Left cardiac atrium (tissue), 4 donors: ENCODE measurements at regions not wholly inside any gene's neighbourhood (a gene's known extent, or its start where the extent isn't known, plus 50 kb on each side); places are given as distances from the start of the nearest gene placed in this dataset.

Experiments
- ATAC-seq, 2 donors: fragments of 200-7000 bp; cut with Tn5 transposase; one replicate each; pipeline ENCODE4 v1.9.1; 2020; ENCODE audit warnings: mild to moderate bottlenecking in 2 of 2, moderate library complexity in 2 of 2
- DNase-seq: peaks from one replicate; pipeline ENCODE4 v3.0.0-alpha.2; 2020
- intact Hi-C, 2 donors: fragments of 100-400 bp; cut with DNase I; formaldehyde crosslinking; loops; one replicate each; pipeline versions ENCODE4 v1.14.1 to v1.15.1; 2022 to 2023
- donor health status: DM: no; HTN: yes; CAD: no.
- donor health status: DM: no; HTN: yes; CAD: no; lungs with severe emphysema.
- donor health status: DM: yes; HTN: yes; CAD: no.
- donor health status: Dilated cardiomyopathy.

DNA sequence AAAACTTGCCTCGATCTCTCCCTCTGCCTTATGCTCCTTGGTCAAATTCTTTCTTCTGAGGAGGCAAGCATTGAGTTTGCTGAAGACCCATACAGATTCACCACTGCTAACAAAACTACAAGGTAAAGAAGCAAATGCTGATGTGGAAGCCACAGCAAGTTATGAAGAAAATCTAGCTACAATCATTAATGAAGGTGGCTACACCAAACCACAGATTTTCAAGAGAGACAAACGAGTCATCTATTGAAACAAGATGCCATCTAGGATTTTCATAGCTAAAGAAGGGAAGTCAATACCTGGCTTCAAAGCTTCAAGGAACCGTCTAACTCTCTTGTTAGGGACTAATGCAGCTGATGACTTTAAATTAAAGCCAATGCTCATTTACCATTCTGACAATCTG lies 203.2 kb downstream of the METTL4 start:
- no peak for DNase-seq
- intact Hi-C loops = no loop called here
- ATAC-seq = no peak

DNA sequence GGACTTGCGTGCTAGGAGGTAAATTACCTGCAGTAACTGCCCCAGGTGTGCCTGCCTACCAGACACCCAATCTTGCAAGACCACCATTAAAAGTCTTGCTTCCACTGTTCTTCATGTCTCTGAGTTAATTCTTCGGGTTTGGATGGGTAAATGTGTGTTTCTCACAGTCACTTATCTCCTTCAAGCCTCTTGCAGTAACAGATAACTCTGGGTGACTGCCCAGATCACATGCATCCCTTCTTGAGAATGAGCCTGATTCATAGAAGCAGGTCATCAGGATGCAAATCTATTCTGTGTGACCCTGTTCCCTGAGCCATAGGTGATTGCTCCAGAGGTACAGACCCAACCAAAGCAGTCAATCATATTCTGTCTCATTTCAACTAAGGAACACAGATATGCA lies 194.6 kb downstream of the METTL4 start:
- ATAC-seq (no peak), DNase-seq (no peak)
- intact Hi-C loops = no loop called here

DNA sequence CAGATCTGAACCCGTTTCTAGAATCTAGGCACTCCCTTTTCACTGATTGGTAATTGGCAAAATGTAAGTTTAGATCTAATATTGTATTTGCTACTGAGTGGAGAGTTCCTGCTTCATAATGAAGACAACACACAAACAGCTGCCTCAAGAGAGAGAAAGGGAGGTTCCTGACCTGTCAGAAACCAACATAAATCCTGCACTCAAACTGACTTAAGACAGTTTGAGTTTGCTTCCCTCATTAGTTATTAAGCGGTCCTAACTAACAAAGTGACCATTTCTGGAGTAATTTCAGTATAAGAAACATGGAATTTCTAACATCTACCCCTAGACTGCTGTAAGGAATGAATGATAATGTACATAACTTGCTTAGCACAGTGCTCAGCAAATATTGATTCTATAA lies 191.2 kb downstream of the METTL4 start:
- intact Hi-C loops = no loop called here
- ATAC-seq = no peak
- no peak for DNase-seq

DNA sequence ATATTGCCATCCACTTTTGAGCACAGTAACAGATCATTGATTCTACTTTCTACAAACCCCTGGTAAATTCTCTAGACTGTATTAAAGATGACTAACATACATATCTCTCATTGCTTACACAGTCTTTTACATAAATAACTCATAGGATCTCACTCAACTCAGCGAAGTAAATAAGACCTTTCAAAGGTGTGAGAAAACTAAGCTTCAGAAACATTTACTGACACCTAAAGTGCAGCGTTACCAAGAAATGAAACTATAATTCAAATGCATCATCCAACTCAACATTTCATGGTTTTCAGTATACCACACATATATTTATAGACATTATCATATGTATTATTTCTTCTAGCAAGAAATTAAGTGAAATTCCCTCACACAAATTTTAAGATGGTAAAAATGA lies 189.8 kb downstream of the METTL4 start:
- DNase-seq (no peak), ATAC-seq (no peak)
- intact Hi-C loops = no loop called here

DNA sequence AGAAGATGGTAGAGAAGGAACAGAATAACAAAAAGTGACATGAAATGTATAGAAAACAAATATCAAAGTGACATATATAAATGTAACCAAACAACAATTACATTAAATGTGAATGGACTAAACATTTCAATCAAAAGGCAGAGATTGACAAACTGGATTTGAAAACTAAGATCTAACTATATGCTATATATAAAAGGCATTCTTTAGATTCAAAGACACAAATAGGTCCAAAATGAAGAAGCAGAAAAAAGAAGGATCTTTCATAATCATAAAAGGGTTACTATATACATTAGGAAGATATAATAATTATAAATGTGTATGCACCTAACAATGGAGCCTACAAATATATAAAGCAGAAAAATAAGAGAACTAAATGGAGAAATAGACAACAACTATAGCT lies 183.7 kb downstream of the METTL4 start:
- intact Hi-C loops = no loop called here
- DNase-seq (no peak), ATAC-seq (no peak)

DNA sequence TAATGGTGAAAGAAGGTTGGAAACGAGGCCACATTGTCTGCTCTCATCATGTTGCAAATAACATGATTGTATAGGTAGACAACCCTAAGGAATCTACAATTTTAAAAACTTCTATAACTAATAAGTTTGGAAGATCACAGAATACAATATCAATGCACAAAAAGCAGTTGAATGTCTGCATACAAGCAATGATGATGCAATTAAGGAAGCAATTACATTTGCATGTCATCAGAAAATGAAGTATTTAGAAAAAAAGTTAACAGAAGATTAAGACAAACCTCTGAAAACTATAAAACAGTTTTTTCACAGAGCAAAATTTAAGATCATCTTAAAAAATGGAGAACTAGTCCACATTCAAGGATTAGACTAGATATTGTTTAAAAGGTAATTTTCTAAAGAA lies 181.1 kb downstream of the METTL4 start:
- DNase-seq = no peak
- intact Hi-C loops = no loop called here
- no peak for ATAC-seq

DNA sequence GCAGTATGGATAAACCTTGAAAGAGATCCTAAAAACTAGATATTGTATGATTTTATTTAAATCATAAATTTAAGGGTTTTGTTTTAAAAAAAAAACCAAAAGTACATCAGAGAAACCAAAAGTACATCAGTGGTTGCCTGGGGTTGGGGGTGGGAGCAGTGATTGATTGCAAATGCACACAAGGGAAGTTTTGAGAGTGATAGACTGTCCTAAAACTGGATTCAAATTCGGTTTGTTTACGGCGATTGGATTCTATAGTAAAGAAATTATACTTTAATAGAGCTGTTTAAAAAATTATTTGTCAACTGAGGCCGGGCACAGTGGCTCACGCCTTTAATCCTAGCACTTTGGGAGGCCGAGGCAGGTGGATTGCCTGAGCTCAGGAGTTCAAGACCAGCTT lies 179.8 kb downstream of the METTL4 start:
- intact Hi-C loops = no loop called here
- ATAC-seq (no peak), DNase-seq (no peak)

DNA sequence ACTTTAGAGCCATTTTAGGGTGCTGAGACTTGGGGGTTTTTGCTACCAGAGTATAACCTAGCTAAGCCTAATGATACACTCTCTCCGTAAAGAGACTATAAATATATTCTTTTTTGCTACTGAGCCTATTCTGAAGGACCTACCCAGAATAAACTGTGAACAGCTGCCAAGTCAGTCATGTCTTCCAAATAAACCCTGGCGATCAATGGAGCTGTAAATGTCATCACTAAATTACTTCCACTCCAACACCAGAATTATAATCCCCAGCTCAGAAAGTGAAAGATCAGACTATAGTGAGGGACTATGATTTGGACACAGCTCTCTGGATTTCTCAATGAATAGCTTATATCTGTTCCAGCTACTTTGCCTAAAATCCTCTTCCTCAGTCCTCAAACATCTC lies 178.9 kb downstream of the METTL4 start:
- DNase-seq (no peak), ATAC-seq (no peak)
- intact Hi-C loops = no loop called here

DNA sequence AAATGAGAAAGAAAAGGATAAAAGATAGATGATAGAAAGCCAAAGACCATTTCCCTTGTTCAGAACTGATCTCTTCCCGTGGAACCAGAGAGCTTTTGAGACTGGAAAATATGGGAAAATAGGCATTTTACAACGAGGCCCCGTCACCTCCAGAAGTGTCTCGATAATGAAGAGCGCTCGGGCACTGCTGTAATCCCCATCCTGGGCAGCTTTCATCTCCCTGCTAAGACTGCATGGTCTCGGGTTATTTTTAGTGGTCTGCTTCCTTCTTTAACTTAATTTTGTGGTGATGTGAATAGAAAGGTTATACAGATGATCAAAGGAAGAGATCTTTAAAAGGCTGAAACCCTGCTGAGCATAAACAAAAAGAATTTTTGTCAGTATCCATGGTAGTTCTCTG lies 176.6 kb downstream of the METTL4 start:
- DNase-seq (no peak), ATAC-seq (no peak)
- intact Hi-C loops = no loop called here

DNA sequence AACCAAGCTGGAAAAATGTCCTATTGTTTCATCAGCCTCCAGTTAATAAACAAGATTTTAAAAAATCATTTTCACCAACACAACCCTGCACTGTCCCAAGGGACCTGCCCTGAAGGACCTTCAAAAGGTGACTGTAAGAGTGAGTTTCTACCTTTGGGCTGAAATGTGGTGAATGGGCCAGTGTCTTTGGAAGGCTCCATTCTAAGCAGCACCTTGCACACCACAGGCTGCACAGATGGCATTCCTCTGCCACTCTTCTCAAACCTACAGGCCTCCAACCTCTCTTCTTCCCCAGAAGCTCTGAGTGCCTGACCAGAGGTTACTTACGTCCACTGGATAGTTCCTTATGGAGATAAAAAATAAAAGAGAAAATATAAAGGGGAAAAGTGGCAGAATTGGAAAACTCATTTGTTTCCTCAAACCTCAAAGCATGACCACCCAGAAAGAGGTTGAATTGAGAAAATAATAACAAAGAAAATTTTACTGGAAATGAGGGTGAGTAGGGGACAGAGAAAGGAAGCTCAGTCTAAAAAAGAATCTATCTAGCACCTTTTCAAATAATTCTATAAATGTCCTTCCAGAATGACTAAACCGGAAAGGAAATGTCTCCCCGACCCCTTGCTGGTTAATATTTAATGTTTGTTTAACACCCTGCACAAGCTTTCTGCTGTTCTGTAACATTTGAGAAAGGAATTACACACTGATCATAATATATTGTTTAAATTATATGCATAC lies 175.7 kb downstream of the METTL4 start:
- intact Hi-C loops = no loop called here
- DNase-seq = no peak
- no peak for ATAC-seq

DNA sequence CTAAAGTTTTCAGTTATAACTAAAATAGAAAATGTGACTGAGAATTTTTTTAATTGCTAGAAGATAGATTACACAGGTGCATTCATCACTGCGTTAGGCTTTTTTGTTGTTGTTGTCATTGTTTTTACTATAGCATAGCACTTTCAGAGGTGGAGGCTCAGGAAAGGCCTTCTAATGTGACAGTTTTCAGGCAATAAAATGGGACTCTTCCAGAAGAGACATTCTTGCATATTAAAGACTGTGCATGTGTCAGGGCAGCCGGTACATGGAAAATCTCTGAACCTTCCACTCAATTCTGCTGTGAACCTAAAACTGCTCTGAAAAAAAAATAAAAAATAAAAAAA lies 175.2 kb downstream of the METTL4 start:
- ATAC-seq = no peak
- no peak for DNase-seq
- intact Hi-C loops = no loop called here

DNA sequence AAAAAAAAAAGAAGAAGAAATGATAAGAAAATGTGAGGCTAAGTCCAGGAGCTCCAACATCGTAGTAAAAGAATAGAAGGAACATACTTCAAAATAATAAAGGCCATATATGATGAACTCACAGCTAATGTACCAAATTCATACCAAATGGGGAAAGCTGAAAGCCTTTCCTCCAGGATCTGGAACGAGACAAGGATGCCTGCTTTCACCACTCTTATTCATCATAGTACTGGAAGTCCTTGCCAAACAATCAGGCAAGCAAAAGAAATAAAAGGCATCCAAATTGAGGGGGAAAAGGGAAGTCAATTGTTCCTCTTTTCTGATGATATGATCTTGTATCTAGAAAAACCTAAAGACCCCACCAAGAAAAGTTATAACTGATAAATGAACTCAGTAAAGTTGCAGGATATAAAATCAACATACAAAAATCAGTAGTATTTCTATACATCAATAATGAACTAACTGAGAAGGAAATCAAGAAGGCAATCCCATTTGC lies 170.6 kb downstream of the METTL4 start:
- intact Hi-C loops = no loop called here
- ATAC-seq = no peak

DNA sequence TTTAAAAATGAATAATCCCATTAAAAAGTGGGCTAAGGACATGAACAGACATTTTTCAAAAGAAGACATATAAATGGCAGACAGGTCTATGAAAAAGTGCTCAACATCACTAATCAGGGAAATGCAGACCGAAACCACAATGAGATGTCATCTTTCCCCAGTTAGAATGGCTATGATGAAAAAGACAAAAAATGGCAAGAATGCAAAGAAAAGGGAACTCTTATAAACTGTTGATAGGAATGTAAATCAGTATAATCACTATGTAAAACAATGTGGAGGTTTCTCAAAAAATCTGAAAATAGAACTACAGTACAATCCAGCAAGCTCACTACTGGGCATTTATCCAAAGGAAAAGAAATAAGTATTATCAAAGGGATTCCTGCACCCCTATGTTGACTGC lies 169.2 kb downstream of the METTL4 start:
- ATAC-seq = no peak
- no peak for DNase-seq
- intact Hi-C loops = no loop called here

More for the DNA sequence above, 170.6 kb downstream of the METTL4 start:
- no peak for DNase-seq

DNA sequence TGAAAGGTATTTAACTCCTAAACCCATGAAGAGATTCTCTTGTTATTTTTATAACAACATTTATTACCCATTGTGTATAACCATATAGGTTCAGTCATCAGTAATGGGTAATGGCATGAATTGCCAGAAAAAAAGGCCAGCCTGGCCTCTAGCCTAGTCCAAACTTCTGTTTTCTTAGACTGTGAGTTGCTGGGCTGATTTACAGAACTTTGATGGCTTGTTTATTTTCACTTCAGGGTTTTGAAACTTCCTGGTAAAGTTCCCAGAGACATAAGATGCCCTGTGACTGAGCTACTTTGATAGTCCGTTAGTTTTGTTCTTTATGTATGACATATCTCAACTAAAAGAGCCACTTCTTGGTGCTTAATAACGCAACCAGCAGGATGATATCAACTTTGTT lies 164.8 kb downstream of the METTL4 start:
- DNase-seq = no peak
- intact Hi-C loops = no loop called here

DNA sequence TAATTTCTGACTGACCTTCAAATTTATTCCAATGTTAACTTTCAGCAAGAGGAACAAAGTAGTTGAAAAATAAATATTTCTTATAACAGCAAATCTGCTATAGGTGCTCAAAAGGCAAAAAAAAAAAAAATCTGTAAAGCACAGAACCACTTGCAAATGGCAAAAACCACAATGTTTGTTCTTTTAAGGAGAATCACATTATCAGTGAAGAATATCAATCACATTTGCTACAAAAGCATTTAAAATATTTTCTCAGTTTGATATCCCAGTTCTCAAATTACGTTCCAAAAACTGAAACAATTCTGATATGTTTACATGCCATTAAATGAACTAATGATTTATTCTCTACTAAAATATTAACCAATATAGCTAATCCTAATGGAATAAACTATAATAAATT lies 163.3 kb downstream of the METTL4 start:
- intact Hi-C loops = no loop called here
- ATAC-seq (no peak), DNase-seq (no peak)

More for the DNA sequence above, 164.8 kb downstream of the METTL4 start:
- no peak for ATAC-seq

DNA sequence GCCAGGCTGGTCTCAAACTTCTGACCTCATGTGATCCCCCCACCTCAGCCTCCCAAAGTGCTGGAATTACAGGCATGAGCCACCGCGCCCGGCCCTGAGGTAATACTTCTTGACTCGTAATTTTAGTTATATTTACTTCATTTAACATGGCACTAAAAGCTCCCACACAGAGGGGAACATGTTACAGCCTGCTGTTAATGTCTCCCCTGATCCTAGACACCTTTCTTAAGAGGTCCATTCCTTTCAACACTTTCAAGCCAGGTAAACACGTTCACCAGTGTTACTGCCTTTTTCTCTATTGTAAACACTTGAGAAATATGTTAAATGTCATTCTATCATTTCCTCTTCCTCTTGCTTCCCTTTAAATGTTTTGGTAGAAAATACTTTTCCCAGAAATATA lies 161.4 kb downstream of the METTL4 start:
- ATAC-seq (no peak), DNase-seq (no peak)
- intact Hi-C loops = no loop called here

DNA sequence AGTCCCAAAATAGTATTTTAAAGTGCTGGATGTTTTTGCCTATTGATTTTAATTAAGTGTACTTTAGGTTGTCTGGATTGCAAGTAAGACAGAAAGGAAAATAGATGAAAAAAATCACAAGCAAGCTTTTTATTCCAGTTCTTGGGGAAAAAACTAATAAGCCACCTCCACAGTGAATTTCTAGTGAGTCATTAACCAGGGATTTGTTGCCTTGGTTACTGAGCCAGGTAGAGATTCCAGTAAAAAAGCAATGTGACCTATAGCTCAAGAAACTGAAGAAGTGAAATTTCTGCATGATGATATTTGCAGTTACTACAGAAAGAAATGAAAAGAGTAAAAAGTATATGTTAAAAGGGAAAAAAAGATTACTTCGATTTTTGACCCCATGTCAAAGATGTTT lies 160.6 kb downstream of the METTL4 start:
- DNase-seq (no peak), ATAC-seq (no peak)
- intact Hi-C loops = no loop called here

DNA sequence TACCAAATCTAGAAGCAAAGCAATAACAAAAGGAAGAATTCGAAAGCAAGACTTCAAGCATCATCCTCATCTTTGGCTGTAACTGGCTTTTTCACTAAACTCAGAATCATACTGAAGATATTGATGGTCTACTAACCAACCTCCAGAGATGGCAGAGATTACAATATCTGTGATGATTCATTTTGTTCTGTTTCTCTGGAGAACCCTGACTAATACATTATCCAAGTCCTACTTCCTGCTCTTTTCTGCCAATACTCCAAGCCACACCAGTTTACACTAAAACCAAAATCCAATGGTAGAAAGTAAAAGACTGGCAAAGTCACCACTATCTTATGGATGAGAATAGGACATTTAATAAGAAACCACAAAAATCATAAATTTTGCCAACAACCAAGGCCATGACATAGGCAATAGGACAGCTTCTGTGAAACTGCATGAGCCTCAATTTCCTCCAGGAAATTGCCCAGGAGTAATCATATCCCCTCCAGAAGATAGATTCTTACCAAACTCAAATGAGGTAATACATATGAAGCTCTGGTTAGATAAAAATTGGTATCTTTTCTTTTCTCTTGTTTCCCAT lies 159.8 kb downstream of the METTL4 start:
- intact Hi-C loops = no loop called here
- ATAC-seq = no peak
- DNase-seq = no peak

DNA sequence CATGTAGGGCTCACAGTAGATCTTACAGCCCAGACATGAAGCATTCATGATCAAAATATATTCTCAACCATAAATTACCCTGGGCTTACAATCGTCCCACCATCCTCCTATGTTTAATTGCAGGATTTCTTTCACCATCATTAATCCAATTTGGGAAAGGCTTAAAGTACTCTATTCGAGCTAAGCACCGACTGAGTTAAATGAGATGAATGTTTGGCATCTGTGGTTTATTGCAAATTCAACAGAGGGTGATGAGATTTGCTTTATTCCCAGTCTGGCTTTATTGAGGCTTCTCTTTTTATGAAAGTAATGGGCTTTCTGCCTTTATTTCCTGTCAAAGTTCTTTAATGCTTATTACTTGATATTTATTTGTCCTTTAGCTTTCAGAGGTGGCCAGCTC lies 159.0 kb downstream of the METTL4 start:
- ATAC-seq (no peak), DNase-seq (no peak)

DNA sequence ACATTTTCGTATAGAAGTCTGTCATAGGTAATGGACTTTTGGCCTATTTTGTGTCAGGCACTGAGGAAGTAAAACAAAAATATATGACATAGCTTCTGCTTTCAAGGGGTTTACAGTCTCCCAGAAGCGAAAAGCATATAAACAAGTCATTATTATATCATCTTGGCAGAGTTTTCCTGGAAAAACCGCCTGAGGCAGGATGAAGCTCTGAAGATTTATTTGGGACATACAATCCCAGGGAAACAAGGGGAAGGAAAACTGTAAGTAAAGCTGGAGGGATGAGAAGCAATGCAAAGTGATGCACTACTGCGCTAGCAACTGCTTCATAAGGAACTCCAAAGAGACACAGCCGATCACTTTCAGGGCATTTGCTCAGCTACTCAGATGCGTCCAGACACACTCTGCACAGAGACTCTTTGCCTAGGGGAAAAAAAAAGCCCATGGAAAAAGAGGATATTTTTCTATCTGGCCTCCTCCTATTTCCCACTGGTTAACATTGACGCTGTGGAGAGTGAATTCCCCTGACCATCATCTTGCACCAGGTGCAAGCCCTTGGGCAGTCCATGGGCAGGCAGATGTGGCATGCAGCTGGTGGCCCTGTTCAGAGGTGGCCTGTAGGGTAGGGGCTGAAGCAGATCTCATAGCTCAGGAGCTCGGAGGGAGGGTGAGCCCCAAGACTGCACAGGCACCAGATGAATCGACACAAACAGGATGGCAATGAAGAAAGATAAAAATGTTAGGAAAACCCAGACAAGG lies 158.1 kb downstream of the METTL4 start:
- DNase-seq (no peak), ATAC-seq (no peak)
- intact Hi-C loops = no loop called here

More for the DNA sequence above, 159.0 kb downstream of the METTL4 start:
- intact Hi-C loops = no loop called here

DNA sequence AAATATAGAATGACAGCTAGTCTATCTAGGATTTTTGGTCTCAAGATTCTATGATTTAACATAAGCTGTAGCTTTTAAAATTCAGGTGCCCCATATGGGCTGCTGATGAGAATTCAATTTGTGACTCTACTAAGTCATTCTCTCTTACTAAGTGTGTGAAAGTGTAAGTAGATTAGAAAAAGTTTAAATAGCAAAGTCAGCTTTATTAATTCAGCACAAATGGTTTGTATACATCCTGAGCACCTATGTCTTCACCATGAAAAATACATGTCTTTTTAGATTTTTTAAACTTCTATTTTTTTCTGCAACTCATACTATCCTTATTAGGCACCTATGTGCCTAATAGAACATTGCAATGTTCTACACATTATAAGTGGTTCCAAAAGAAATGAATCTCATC lies 157.1 kb downstream of the METTL4 start:
- ATAC-seq = no peak

More for the DNA sequence above, 157.1 kb downstream of the METTL4 start:
- no peak for DNase-seq
- intact Hi-C loops = no loop called here
